Upper lobe of right lung (tissue), 1 donor: ENCODE measurements at regions not wholly inside any gene's neighbourhood (a gene's known extent, or its start where the extent isn't known, plus 50 kb on each side); places are given as distances from the start of the nearest gene placed in this dataset.

Experiments
- ATAC-seq: fragments of 200-7000 bp; cut with Tn5 transposase; one replicate; pipeline ENCODE4 v1.9.1; 2020; ENCODE audit warnings: mild to moderate bottlenecking, moderate library complexity
- DNase-seq: peaks from one replicate; pipeline ENCODE4 v3.0.0-alpha.2; 2020
- H3K27ac ChIP-seq: fragments of 200-600 bp; one replicate; pipeline ENCODE4 v1.8.0; 2022
- H3K27me3 ChIP-seq: fragments of 200-600 bp; one replicate; pipeline ENCODE4 v1.8.0; 2022; ENCODE audit warnings: mild to moderate bottlenecking
- H3K36me3 ChIP-seq: fragments of 200-600 bp; one replicate; pipeline ENCODE4 v1.8.0; 2022
- H3K4me1 ChIP-seq: fragments of 200-600 bp; one replicate; pipeline ENCODE4 v1.8.0; 2022
- H3K4me3 ChIP-seq: fragments of 200-600 bp; one replicate; pipeline ENCODE4 v1.8.0; 2022; ENCODE audit warnings: mild to moderate bottlenecking
- H3K9me3 ChIP-seq: fragments of 200-600 bp; one replicate; pipeline ENCODE4 v1.8.0; 2022
- intact Hi-C: fragments of 100-400 bp; cut with DNase I; formaldehyde crosslinking; loops from one replicate; pipeline ENCODE4 v1.11.0; 2022
- TF ChIP-seq, protein P1 (sequence below): fragments of 200-600 bp; IDR thresholded peaks from one replicate; pipeline ENCODE4 v1.8.0; 2022; ENCODE audit warnings: antibody characterized with exemption
- donor health status: DM: no; HTN: yes; CAD: no; lungs with severe emphysema.

DNA sequence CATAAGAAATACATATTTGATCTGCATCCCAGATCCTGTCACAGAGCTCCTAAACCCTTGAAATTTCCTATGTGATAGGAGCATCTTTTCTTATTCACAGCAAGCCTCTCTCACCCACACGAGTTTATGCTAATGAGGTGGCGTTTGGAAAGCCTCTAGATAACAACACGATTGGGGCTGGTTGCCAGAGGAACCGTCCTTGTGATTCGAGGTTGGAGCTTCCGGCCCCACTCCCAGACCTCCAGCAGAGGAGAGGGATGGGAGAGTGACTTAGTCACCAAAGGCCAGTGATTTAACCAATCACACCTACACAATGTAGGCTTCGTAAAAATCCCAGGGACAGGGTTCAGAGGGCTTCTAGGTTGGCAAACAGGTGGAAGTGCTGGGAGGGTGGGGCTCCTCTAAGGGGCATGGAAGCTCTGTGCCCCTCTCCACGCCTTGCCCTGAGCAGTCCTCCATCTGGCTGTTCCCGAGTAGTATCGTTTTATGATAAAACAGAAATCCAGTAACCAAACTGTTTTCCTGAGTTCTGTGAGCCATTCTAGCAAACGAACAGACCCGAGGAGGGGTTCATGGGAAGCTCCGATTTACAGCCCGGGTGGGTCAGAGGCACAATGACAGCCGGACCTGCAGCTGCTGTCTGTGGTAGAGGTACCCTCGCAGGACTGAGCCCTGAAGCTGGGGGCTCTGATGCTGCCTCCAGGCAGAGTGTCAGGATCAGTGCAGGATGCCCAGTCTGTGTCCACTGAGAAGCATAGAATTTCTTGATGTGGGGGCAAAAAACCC lies 238.1 kb upstream of the ARID1B start:
- Histone ChIP-seq H3K36me3 (no peaks in the 10 kb centered on the region), H3K27ac (no peak overlapping the region), H3K4me1 (no peaks in the 10 kb centered on the region), H3K9me3 (no peaks in the 10 kb centered on the region), H3K27me3 (no peaks in the 10 kb centered on the region), H3K4me3 (no peak overlapping the region)
- no peak for ATAC-seq
- intact Hi-C loops = no loop called here
- DNase-seq = no peak
- TF ChIP-seq, protein P1, sequence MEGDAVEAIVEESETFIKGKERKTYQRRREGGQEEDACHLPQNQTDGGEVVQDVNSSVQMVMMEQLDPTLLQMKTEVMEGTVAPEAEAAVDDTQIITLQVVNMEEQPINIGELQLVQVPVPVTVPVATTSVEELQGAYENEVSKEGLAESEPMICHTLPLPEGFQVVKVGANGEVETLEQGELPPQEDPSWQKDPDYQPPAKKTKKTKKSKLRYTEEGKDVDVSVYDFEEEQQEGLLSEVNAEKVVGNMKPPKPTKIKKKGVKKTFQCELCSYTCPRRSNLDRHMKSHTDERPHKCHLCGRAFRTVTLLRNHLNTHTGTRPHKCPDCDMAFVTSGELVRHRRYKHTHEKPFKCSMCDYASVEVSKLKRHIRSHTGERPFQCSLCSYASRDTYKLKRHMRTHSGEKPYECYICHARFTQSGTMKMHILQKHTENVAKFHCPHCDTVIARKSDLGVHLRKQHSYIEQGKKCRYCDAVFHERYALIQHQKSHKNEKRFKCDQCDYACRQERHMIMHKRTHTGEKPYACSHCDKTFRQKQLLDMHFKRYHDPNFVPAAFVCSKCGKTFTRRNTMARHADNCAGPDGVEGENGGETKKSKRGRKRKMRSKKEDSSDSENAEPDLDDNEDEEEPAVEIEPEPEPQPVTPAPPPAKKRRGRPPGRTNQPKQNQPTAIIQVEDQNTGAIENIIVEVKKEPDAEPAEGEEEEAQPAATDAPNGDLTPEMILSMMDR = no peak

DNA sequence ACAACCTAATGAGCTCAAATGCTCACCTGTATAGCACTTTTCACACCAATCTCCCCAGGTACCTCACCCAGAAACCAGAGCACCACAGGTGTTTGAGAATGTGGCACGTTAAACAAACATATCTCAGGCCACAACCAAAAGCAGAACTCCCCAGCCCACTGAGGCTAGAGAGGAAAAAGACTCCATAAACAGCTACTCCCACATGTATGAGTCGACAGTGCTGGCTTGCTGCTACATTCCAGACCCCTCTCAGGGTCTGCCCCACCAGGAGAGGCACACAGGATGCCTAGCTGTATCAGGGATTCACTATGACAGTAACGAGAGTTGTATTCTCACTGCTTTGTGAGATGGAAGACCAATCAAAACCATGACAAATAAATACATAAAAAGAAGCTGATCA lies 242.6 kb upstream of the ARID1B start:
- Histone ChIP-seq H3K36me3 (no peaks in the 10 kb centered on the region), H3K4me1 (no peaks in the 10 kb centered on the region), H3K9me3 (no peaks in the 10 kb centered on the region), H3K27me3 (no peaks in the 10 kb centered on the region), H3K27ac (no peak overlapping the region), H3K4me3 (no peak overlapping the region)
- DNase-seq (no peak), ATAC-seq (no peak)
- TF ChIP-seq, protein P1 = no peak
- intact Hi-C loops = no loop called here

DNA sequence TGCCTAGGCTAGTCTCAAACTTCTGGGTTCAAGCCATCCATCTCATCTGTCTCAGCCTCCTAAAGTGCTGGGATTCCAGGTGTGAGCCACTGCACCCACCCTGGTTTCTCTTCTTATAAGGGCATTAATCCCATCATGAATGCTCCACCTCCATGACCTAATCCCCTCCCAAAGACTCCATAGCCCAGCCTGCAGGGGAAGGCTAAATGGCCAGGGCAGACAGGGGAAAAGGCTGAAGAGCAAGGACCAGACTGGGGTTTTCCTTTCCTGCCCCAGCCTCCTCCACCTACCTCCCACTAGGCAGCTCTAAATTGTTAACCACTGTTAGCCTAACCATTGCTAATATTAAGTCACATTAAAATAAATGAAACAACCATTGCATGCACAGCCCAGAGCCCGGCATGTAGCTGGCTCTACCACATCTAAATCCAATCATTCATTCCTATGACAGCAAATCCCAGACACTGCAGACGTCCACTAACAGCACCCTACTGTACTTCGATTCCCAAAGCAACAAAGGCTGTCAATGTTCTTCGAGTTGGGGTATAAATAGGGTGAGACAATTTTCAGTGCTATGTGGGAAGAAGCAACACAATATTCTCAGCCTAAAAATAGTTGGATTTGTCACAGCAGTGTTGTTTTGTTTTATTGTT lies 243.2 kb upstream of the ARID1B start:
- H3K27ac ChIP-seq = no peak overlapping the region
- H3K4me1 ChIP-seq = no peaks in the 10 kb centered on the region
- no peak overlapping the region for H3K4me3 ChIP-seq
- DNase-seq = no peak
- no peaks in the 10 kb centered on the region for H3K9me3 ChIP-seq
- TF ChIP-seq, protein P1 = no peak
- no peaks in the 10 kb centered on the region for H3K36me3 ChIP-seq
- intact Hi-C loops = no loop called here
- ATAC-seq = no peak
- H3K27me3 ChIP-seq = no peaks in the 10 kb centered on the region

DNA sequence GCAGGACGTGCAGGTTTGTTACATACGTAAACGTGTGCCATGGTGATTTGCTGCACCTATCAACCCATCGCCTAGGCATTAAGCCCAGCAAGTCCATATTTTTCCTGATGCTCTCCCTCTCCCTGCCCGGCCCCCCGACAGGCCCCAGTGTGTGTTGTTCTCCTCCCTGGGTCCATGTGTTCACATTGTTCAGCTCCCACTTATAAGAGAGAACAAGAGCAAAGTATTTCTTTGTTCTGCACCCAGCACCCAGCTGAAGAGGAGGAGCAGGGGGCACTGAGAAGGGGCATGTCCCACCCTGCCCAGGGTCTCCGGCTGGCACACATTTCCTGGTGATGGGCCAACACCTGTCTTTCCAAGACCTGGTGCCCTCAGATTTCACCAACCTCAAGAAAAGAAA lies 251.1 kb upstream of the ARID1B start:
- ATAC-seq (no peak), DNase-seq (no peak)
- H3K4me3 ChIP-seq = no peak overlapping the region
- H3K36me3 ChIP-seq = no peaks in the 10 kb centered on the region
- TF ChIP-seq, protein P1 = no peak
- no peaks in the 10 kb centered on the region for H3K27me3 ChIP-seq
- H3K4me1 ChIP-seq = no peaks in the 10 kb centered on the region
- H3K27ac ChIP-seq = no peak overlapping the region
- intact Hi-C loops = no loop called here
- no peaks in the 10 kb centered on the region for H3K9me3 ChIP-seq

DNA sequence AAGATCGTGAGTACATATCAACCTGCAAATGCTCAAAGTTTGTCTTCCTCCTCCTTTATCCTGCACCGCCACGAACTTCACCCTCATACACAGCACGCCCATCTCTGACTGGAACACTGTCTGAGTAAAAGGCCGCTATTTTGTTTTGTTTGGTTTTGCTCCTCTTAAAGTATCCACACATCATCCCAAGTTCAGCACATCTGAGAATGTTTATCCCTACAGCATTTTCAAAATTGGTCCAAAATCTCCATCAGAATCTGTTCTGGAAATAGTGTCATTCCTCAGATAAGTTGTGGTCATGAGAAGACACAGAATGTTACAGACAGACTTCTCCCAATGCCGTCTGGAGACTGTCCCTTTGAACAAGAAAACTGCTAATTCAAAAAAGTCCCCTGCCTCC lies 251.6 kb upstream of the ARID1B start:
- Histone ChIP-seq H3K36me3 (no peaks in the 10 kb centered on the region), H3K27me3 (no peaks in the 10 kb centered on the region), H3K27ac (no peak overlapping the region), H3K9me3 (no peaks in the 10 kb centered on the region), H3K4me1 (no peaks in the 10 kb centered on the region), H3K4me3 (no peak overlapping the region)
- TF ChIP-seq, protein P1 = no peak
- ATAC-seq = no peak
- DNase-seq = no peak
- intact Hi-C loops = no loop called here
